NCI-H345 treated with DMSO at 0.1 percent for 48 hours (cell line): ENCODE measurements at regions not wholly inside any gene's neighbourhood (a gene's known extent, or its start where the extent isn't known, plus 50 kb on each side); places are given as distances from the start of the nearest gene placed in this dataset.
"Not testable (repeated sequence)": the region's sequence is repeated elsewhere in the genome, so short reads cannot be mapped to it uniquely, and the experiment has no call there.

Experiments
- DNase-seq: peaks from one replicate; lab custom pipeline; 2025; ENCODE audit not compliant: unreplicated experiment; lab: John Stamatoyannopoulos, UW

GRCh38 chr19:28465371-28466086, 747.4 kb downstream of the UQCRFS1 start:
- no peak for DNase-seq

DNA sequence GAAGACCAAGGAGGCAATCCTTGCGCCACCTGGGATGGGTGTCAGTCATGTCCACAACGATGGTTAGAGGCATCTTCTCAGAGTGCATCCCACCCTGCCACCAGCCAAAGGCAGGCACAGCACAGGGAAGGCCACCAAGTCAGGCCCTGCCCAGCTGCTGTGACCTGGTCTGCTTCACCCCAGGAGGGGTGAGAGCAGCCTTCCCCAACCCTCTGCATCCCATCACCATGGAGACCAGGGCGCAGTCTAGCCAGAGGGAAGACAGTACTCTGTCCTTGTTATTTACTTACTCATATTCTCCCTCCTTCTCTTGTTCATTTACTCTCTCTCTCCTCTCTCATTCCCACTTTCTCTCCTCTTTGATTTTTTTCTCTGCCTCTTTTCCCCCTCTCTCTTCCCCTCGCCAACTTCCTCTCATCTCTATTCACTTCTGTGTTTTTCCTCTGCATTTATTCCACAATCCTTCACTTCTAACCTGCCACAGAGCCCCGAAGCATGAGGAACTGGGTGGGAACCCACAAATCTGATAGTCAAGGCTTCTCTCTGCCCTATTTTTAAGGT, 749.4 kb downstream of the UQCRFS1 start:
- no peak for DNase-seq

DNA sequence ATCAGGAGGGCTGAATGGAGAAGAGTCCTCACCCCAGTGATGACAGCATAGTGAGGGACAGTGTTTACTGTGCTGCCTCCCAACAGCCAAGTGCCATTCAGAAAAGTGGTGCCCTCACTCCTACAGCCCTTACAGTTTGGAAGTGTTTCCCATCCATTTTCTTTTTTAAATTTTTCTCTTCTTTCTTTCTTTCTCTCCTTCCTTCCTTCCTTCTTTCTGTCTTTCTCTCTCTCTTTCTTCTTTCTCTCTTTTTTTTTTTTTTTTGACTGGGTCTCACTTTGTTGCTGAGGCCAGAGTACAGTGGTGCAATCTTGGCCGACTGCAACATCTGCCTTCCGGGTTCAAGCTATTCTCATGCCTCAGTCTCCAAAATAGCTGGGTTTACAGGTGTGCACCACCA, 755.3 kb downstream of the UQCRFS1 start:
- no peak for DNase-seq

- no peak for DNase-seq
Observed at GRCh38 chr19:28456708-28457320, 756.1 kb downstream of the UQCRFS1 start.

DNA sequence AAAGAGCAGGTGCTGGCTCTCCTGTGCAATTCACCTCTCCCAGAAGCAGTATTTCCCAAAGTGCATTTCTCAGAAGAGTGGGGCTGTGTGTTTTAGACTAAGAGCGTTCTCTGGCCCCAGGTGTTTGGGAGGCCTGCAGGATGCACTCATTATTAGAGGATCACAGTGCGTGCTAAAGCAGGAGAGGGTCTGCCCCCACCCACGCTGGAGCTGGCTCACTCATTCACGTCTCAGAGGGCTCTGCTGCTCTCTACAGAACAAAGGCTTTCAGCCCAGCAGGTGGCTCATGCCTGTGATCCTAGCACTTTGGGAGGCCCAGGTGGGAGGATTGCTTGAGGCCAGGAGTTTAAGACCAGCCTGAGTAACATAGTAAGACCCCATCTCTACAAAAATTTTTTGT, 756.7 kb downstream of the UQCRFS1 start:
- peak; percentile 49 for DNase-seq

DNA sequence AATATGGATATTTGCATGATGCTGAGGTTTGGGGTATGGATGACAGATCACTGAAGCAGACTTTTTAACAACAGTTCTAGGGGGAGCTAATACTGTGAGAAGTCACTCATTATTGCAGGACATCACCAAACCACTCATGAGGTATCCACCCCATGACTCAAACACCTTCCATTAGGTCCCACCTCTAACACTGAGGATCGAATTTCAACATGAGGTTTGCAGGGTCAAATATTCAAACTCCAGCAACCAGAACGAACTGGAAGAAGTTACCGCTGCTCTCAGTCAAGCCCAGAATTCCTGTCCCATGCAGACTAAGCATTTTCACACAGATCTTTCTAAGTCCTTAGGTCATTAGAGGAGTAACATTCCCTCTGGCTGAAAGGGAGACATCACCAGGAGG, 758.9 kb downstream of the UQCRFS1 start:
- no peak for DNase-seq

DNA sequence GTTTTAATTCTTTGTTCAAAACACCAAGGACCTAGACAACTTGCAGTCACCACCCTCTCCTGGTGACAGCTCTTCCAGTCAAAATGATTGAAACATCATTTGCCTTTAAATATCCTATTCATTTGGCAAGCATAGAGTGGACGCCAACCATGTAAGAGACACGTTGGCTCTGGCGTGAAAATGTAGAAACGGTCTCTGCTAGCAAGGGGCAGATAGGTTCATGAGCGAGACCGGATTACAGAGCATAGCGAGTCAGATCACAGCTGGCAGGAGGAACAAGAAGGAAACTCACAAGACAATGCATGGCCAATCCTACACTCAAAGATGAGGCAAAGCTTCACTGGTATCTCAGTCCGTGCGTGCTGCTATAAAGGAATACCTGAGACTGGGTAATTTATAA, 759.5 kb downstream of the UQCRFS1 start:
- no peak for DNase-seq

- no peak for DNase-seq
Observed at GRCh38 chr19:28449803-28450202, 763.1 kb downstream of the UQCRFS1 start.

DNA sequence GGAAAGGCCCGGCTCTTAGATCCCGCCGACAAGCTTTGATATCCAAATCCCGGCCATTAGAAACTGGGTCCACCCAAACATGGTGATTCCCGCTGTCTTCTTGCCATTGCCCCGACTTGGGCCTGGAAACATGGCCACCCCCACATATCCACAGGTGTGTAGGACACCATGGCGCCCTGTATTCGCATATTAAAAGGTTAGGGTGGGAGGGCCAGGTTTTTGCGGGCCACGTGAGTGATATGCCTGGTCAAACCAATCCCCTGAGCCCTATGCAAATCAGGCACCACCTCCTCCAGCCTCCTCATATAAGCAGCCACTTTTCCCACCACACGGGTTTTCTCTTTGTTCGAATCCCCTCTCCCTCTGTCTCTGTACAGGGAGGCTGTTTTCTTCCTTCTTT, 766.4 kb downstream of the UQCRFS1 start:
- DNase-seq: no peak

DNA sequence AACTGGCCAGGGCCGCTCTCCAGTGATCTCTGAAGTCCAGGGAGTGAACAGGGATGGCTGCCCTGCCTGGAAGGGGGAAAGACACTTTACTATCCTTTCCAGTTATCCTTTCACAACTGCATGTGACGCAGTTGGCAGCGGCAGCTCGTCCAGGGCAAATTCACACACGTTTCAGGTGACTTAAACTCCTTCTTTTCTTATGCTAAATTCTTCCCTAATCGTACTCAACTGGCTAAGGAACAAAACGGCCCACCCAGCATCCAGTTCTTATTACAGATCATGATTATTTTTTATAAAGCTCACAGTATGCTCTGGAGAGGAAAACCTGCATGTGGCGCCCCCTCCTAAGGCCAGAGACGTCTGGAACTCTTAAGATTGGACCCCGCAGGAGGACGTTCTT, 767.1 kb downstream of the UQCRFS1 start:
- DNase-seq: no peak

DNA sequence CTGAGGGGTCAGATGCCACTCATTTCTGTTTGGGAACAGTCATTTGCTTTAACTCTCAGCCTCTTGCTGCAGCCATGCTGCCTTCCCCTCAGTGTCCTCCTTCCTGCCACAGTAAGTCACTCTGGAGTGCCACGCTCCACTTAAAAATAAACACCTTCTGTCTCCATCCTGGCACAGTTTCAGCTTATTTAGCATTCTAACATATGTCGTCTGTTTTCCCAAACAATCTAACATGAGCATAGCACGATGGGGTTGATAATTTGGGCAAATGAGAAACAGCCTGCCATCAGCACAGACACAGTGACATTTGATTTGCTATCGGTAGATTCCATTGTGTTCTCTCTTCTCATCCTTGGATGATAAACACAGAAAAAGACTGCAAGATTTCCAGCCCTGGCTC, 768.6 kb downstream of the UQCRFS1 start:
- DNase-seq: peak; percentile 93

DNA sequence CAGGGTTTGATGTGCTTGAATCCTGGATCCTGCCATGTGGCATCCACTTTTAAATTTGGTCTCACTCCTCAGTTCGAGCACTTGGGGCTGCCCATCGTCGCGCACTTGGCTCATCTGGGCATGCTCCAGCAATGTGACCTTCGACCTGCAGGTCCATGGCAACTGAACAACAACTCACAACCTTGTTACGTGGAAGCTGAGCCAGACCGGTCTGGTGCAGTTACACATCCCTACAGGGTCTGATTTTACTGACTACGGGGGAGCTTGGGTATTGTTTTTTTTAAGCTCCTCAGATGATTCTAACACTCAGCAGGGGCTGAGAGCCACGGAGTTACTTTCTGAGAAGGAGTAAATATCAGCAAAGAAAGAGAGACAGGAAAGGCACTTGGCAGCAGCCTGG, 769.6 kb downstream of the UQCRFS1 start:
- DNase-seq: no peak

DNA sequence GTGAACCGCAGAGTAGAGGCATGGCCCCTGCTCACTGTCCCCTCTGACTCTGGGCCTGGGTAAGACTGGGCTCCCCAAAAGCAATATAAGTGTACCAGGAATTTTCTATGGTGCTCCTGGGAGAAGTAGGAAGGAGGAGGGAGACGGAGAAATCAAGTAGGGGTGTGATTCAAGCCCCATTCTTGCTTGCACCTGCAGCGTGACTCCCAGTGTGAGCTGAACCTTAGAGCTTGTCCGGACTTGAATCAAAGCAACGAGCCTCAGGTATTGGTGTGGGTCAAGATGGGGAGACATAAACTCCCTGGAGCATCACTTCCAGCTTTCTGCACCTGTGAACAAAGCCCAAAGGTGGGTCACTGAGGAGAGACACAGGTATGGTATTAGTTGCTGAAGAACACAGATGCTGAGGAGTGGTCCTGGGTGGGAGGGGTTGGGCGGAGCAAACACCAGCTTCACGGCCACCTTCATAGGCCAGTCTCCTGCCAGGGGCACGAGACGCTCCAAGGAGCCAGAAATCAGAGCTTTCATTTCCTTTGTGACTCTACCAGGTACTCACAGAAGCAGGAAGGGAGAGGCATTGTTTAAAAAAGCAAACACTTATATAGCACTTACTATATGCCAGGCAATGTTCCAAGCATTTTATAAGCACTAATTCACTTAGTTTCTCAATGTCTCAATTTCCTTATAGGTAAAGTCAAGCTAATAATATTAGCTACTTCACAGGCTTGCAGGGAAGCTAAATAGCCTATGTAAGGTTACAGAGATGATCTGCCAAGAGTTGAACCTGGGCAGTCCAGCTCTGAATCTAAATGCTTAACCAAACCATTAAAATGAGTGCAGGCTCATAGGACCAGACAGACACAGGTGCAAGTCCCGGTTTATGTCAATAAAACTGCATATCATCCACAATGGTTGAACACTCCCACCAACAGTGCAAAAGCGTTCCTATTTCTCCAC, 775.3 kb downstream of the UQCRFS1 start:
- DNase-seq: peak; percentile 99

- DNase-seq: peak; percentile 75
Observed at GRCh38 chr19:28436320-28436719, 776.6 kb downstream of the UQCRFS1 start.

DNA sequence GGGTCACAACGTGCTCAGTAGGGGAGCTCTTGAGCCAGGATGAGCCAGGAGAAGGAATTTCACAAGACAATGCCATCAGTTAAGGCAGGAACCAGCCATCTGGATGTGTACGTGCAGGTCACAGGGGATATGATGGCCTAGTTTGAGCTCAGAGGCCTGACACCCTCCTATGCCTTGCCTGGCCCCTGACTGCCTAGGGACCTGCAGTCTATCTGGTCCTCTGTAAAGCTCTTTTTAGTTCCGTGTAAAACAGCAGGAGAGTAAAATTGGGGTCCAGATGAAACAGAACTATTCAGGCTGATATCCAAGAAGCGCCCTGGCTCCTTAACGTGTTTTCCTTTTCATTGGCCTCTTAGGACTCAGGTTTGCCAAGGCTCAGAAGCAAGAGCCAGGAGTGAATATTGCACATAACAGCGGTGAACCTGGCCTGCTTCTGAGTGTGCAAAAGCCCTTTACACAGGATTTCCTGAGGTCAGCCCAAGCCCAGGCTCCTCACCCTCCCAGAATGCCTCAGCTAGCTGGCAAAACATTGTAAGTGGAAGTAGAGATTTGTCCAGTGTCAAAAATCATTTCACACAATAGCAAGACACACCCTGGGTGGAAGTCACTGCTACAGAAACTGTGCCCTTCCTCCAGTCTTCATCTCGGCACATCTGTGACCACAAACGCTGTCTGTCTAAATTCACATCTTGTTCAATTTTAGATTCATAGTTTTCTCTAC, 777.2 kb downstream of the UQCRFS1 start:
- DNase-seq: no peak

- DNase-seq: not testable (repeated sequence)
Observed at GRCh38 chr19:28434794-28435193, 778.2 kb downstream of the UQCRFS1 start.

DNA sequence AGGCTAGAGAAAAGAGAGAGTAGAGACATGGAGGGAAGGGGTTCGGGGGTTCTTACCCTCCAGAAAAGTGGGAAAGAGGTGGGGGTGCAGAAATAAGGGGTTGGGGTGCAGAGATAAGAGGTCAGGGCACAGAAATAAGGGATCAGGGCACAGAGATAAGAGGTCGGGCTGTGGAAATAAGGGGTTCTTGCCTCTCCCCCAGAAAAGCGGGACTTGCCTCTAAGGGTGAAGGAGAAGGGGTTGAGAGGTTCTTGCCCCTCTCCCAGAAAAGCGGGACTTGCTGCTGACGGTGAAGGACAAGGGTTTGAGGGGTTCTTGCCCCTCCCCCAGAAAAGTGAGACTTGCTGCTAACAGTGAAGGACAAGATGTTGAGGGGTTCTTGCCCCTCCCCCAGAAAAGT, 778.6 kb downstream of the UQCRFS1 start:
- not testable (repeated sequence) for DNase-seq

GRCh38 chr19:28433166-28433565, 779.8 kb downstream of the UQCRFS1 start:
- not testable (repeated sequence) for DNase-seq

DNA sequence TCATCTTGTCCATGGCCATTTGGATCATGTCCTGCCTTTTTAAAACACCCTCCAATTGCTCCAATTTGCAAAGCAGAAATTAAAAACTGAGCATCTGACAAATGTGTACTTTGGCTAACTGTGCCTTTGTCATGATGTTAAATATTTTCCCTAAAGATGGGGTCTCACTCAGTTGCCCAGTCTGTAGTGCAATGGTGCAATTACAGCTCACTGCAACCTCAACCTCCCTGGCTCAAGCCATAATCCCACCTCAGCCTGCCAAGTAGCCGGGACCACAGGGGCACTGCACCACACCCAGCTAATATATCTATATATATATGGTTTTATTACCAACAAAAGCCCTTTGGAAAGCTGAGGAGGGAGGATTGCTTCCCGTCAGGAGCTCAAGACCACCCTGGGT, 782.7 kb downstream of the UQCRFS1 start:
- DNase-seq: no peak

DNA sequence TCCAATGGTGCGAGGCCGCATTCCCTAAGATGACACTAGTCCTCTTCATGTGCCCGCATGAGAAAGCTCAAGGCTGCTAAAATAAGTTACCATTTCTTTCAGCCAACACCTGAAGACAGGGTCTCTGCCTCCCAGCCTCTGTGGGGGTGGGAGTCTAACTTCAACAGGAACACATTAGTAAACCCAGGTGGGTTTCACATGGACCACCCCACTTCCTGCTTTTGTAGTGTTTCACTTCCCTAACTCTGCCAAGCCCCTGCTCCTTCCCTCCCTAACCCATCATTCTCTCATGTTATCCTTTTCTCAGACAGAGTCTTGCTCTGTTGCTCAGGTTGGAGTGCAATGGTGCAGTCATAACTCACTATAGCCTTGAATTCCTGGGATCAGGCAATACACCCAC, 783.6 kb downstream of the UQCRFS1 start:
- DNase-seq: no peak
